MM.1S (cell line): ENCODE measurements at regions not wholly inside any gene's neighbourhood (a gene's known extent, or its start where the extent isn't known, plus 50 kb on each side); places are given as distances from the start of the nearest gene placed in this dataset.

Experiments
- EZH2 ChIP-seq: fragments of 300-600 bp; sonication (generic); optimal IDR thresholded peaks from 2 replicates; pipeline ENCODE3; 2017; ENCODE audit warnings: low read depth, mild to moderate bottlenecking, antibody characterized with exemption, low read length, mixed read lengths
- EZH2phosphoT487 ChIP-seq: fragments of 300-600 bp; sonication (generic); IDR thresholded peaks from 2 replicates; pipeline ENCODE4 v1.6.1; 2018; ENCODE audit warnings: antibody characterized with exemption, low read length
- TF ChIP-seq, protein P1 (sequence below): fragments of 300-600 bp; sonication (generic); IDR thresholded peaks from 2 replicates; pipeline ENCODE4 v1.5.1; 2016; ENCODE audit warnings: antibody characterized with exemption, low read length, mixed read lengths

DNA sequence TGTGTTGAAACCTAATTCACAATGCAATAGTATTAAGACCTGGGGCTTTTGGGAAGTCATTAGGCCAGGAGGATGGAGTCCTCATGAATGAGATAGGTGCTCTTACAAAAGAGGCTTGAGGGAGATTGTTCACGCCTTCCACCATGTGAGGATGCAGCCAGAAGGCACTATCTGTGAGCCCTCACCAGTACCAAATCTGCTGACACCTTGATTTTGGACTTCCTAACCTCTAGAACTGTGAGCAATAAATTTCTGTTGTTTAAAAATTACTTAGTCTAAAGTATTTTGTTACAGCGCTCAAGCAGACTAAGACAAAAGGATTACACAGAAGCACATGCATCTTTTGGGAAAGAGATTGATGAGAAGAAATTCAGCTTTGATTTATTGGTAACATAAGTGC is 232.9 kb upstream of the NR4A3 start:
- TF ChIP-seq, protein P1, sequence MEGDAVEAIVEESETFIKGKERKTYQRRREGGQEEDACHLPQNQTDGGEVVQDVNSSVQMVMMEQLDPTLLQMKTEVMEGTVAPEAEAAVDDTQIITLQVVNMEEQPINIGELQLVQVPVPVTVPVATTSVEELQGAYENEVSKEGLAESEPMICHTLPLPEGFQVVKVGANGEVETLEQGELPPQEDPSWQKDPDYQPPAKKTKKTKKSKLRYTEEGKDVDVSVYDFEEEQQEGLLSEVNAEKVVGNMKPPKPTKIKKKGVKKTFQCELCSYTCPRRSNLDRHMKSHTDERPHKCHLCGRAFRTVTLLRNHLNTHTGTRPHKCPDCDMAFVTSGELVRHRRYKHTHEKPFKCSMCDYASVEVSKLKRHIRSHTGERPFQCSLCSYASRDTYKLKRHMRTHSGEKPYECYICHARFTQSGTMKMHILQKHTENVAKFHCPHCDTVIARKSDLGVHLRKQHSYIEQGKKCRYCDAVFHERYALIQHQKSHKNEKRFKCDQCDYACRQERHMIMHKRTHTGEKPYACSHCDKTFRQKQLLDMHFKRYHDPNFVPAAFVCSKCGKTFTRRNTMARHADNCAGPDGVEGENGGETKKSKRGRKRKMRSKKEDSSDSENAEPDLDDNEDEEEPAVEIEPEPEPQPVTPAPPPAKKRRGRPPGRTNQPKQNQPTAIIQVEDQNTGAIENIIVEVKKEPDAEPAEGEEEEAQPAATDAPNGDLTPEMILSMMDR = no peak
- no peak for TF ChIP-seq EZH2phosphoT487
- TF ChIP-seq EZH2 = no peak
